ENCODE measurements at regions not wholly inside any gene's neighbourhood (a gene's known extent, or its start where the extent isn't known, plus 50 kb on each side); places are given as distances from the start of the nearest gene placed in this dataset.

DNA sequence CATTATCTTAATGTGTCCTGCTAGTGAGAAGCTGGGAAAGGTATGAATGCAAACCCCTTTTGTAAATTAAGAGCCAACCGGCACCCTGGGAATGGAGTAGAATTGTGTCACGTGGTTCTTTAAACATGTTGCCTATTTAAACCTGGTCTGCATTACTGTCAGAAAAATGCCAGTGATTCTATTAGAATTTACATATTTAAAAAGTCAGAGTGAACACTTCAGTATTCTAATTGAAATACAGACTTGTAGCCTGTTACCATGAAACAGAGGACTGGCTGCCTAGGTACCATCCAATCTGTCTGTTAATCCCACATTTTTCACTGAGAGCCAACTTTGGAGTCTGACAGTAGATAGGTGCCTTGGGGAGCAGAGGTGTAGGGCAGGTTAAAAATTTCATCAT, 652.3 kb upstream of the ARGLU1 start:
- Histone ChIP-seq H3K9me3 (ENCODE audit: control insufficient read depth, low read depth, low read length) (no peaks in the 10 kb centered on the region), H3K23me2 (ENCODE audit: insufficient read length, low read depth, low read length, poor library complexity, severe bottlenecking) (no peaks in the 10 kb centered on the region), H2BK12ac (ENCODE audit: insufficient read length, low read depth, low read length) (no peak overlapping the region), H2AK5ac (ENCODE audit: insufficient read length, low read length) (no peak overlapping the region), H2BK15ac (ENCODE audit: low read depth, low read length) (no peak overlapping the region), H3K23ac (ENCODE audit: insufficient read length, low read depth, low read length) (no peak overlapping the region), H3K4me2 (ENCODE audit: insufficient read depth, insufficient read length, low read length) (no peak overlapping the region), H4K8ac (replicated peaks; ENCODE audit: insufficient read length, low read depth, low read length) (no peak overlapping the region), H3K14ac (ENCODE audit: insufficient read depth, low read length) (no peak overlapping the region), H4K91ac (ENCODE audit: insufficient read length, low read depth, low read length) (no peak overlapping the region), H3K4me1 (ENCODE audit: insufficient read depth, low read length) (no peaks in the 10 kb centered on the region), H3K18ac (ENCODE audit: insufficient read length, low read depth, low read length) (no peak overlapping the region), H4K20me1 (ENCODE audit: control insufficient read depth, insufficient read depth, insufficient read length) (no peaks in the 10 kb centered on the region), H2BK20ac (ENCODE audit: low read depth, low read length, poor library complexity, severe bottlenecking) (no peak overlapping the region), H3K9ac (ENCODE audit: extremely low read depth, insufficient read length, low read length) (no peak overlapping the region), H3K56ac (ENCODE audit: insufficient read length, low read depth, low read length) (no peak overlapping the region), H2AFZ (ENCODE audit: low read length) (no peak overlapping the region), H3K27me3 (ENCODE audit: insufficient read depth, low read length) (no peaks in the 10 kb centered on the region; the same call in 1 of the 2 replicates), H3T11ph (ENCODE audit: low read length) (no peak overlapping the region), H3K4ac (ENCODE audit: low read depth, low read length) (no peak overlapping the region), H3K79me2 (ENCODE audit: insufficient read depth, low read length) (no peaks in the 10 kb centered on the region), H3K27ac (ENCODE audit: insufficient read length, low read depth, low read length) (no peak overlapping the region), H4K5ac (ENCODE audit: insufficient read length, low read depth, low read length) (no peak overlapping the region), H2BK120ac (ENCODE audit: low read depth, low read length, poor library complexity, severe bottlenecking) (no peak overlapping the region), H3K79me1 (ENCODE audit: insufficient read depth, low read depth, low read length, poor library complexity, severe bottlenecking) (no peaks in the 10 kb centered on the region), H2BK5ac (ENCODE audit: insufficient read length, low read length) (no peak overlapping the region)
- Mint-ChIP-seq H3K27ac (no peak overlapping the region; a peak in 1 of 7 replicates), H3K4me1 (peaks cover 12 to 15% of the 10 kb centered on the region in 2 experiments), H3K36me3 (ENCODE audit: insufficient read depth in 1 of 3, low read depth in 3 of 3) (no peaks in the 10 kb centered on the region), H3K27me3 (ENCODE audit: low read depth) (no peaks in the 10 kb centered on the region), H3K4me3 (no peak overlapping the region), H3K9me3 (no peaks in the 10 kb centered on the region)
- no peak for DNase-seq
- no CpG with 5 or more reads among the region's 2 CpGs for WGBS (ENCODE audit: extremely low coverage, insufficient read length, low lambda C conversion rate)
- TF ChIP-seq, protein P1, sequence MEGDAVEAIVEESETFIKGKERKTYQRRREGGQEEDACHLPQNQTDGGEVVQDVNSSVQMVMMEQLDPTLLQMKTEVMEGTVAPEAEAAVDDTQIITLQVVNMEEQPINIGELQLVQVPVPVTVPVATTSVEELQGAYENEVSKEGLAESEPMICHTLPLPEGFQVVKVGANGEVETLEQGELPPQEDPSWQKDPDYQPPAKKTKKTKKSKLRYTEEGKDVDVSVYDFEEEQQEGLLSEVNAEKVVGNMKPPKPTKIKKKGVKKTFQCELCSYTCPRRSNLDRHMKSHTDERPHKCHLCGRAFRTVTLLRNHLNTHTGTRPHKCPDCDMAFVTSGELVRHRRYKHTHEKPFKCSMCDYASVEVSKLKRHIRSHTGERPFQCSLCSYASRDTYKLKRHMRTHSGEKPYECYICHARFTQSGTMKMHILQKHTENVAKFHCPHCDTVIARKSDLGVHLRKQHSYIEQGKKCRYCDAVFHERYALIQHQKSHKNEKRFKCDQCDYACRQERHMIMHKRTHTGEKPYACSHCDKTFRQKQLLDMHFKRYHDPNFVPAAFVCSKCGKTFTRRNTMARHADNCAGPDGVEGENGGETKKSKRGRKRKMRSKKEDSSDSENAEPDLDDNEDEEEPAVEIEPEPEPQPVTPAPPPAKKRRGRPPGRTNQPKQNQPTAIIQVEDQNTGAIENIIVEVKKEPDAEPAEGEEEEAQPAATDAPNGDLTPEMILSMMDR (conservative IDR thresholded peaks at IDR 0.05), result no peak

Data from H9 (cell line).